Hindlimb muscle (tissue), 1 donor: ENCODE measurements at regions not wholly inside any gene's neighbourhood (a gene's known extent, or its start where the extent isn't known, plus 50 kb on each side); places are given as distances from the start of the nearest gene placed in this dataset.
"Not testable (repeated sequence)": the region's sequence is repeated elsewhere in the genome, so short reads cannot be mapped to it uniquely, and the experiment has no call there.

ENCODE experiments used
- DNase-seq: peaks from one replicate; pipeline ENCODE4 v3.0.0-alpha.2; 2013

DNA sequence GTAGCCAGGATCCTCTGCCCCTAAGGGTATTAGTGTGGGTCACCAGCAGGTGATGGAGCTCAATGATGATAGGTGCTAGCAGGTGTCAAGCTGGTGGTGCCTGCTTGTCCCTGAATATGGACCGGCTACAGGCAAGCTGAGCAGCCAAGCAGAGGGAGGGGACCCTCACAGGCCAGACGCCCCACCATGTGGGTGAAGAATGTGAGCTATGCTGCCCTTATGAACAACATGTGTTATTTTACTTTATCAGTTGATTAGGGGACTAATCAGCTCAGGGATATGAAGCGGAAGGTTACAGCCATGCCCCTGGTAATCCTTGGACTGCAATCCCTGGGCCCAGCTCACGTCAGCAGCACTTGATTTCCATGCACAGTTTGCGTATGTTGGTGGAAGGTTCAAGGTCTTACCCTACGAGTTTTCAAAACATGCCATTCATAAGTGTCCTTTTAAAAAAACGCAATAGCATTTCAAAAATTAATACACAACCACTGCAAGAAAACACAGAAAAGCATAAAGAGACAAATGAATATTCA is 106.0 kb downstream of the CDC7 start:
- DNase-seq = no peak

DNA sequence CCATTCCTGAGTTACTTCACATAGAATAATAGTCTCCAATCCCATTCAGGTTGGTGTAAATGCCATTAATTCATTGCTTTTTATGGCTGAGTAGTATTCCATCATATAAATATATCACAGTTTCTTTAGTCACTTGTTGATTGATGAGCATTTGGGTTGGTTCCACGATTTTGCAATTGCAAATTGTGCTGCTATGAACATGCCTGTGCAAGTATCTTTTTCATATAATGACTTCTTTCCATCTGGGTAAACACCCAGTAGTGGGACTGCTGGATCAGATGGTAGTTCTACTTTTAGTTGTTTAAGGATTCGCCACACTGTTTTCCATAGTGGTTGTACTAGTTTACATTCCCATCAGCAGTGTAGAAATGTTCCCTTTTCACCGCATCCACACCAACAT is 107.0 kb downstream of the CDC7 start:
- not testable (repeated sequence) for DNase-seq

DNA sequence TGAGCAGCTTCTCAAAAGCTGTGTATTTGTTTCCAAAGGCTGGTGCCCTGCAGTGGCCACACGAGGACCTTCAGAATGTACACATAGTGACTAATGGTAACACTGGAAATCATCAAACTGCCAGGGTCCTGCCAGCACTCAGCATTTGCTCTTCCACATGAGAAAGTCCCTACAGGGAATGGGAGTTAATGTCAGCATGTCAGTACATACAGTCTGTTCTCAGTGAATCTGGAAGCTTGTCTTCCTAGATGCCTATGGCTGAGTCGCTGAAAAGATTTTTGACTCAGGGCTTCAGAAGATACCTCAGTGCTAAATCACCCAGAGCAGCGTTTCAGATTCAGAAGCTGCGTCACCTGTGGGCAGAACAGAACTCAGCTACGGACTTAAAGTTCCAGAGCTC is 108.2 kb downstream of the CDC7 start:
- DNase-seq = no peak

GRCh38 chr1:91609551-91609950 is 108.9 kb downstream of the CDC7 start:
- DNase-seq = no peak

DNA sequence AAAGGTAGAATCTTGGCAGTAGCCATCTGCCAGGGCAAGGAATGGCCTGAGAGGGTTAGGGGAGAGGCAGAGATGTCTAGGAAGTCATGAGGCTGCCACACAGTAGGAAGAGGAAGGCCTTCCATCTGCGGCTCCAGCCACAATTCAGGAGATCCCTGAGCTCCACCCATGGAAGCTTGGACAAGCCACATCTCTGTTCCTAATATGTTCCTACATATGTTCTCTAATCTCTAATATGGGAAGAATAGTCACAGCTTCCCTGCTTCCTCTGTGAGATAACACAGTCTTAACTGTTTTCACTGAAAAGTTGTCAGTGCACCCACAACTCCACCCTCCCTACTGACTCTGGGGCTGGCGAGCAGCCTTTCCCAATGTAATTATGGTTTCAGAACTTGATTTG is 109.5 kb downstream of the CDC7 start:
- DNase-seq = no peak

- no peak for DNase-seq
Observed at GRCh38 chr1:91610789-91611188, 110.1 kb downstream of the CDC7 start.

DNA sequence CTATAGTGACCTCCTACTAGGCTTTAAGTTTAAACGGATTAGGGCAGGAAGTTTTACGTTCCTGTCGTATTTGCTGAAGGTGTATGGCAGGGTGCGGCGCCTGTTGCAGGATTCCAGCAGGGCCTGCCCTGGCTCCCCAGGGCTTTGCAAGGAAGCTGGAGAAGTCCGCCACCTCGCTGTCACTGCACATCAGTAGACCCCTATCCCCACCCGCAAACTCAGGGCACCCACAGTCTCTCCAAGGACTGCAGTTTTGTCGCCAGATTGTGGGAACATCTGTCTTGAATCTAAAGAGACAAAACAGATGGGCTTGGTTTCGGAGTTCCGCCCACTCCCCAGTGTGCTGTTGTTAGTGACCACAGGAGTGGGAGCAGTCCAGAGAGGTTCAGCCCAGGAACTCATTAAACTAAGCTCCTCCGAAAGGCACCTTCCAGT is 110.8 kb downstream of the CDC7 start:
- no peak for DNase-seq

DNA sequence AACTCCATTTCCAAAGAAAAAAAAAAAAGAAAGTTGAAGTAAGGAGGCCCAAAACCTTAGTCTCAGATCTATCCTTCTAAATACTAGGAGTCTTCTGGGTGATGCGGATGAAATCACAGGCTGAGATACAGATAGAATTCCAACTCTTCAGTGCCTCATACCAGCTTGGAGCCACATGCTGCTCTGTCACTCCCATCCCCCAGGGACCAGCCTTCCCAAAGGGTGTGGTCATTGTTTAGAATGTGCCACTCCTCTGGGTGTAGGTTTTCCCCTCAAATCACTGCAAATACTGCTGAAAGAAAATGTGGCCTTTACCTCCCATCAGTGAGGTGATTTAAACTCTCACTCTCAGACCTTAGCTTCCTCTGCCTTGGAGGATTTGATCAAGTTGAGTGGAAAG is 112.9 kb downstream of the CDC7 start:
- DNase-seq = no peak

- no peak for DNase-seq
Observed at GRCh38 chr1:91616712-91617111, 116.1 kb downstream of the CDC7 start.

DNA sequence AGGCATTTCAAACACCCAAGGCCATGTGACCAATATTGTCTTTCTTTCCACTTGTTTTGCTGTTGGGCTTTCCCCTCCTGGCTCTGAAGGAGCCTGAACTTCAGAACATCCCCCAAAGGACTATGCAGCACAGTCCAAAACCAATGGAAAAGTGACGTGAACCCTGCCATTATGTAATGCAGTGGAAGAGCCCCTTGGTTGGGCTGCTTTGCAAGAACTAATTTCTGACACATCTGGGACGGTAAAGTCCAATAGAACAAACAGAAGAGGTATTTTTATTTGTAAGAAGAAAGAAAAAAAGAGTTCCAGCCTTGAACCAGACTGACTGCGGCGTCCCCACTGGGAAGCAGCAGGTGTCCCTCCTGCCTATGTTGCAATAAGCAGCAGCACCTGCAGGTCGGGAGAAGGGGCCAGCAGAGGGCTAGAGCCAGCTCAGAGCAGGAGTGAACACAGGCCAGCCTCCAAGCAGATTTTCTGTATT is 116.7 kb downstream of the CDC7 start:
- DNase-seq = peak; percentile 86

DNA sequence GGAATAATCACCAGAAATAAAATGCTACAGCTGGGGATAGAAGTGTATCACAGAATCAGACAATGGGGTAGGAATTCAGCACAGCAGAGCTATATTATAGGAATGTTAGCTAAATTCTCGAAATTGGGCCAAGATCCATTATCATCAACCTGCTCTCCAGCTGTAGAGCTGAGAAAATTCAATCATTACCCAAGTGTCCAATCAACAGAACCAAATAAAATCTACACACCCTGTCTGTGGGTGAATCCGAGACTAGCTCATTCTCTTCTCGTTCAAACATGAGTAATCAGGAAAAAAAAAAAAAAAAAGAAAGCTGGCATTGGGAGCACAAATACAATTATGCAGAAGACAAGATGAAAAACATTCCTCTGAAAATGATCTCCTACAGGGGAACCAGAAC is 119.2 kb downstream of the CDC7 start:
- DNase-seq = no peak

DNA sequence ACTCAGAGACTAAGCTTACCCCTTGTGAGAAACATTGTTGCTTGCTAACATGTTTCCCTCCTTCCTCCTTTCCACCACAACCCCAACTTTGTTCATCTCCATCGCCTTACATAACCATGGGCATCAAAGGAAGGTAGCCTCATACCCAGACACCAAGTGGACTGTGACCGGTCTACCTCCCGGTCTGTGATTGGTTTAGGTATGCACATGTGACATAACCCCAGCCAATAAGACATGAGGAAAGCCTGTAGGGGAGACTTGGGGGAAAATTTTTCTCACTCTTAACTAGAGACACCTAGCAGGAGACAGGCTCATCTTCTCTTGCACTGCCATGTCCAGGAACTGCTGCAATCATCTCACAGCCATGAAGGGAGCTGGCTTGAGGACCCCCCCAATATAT is 120.7 kb downstream of the CDC7 start:
- no peak for DNase-seq

DNA sequence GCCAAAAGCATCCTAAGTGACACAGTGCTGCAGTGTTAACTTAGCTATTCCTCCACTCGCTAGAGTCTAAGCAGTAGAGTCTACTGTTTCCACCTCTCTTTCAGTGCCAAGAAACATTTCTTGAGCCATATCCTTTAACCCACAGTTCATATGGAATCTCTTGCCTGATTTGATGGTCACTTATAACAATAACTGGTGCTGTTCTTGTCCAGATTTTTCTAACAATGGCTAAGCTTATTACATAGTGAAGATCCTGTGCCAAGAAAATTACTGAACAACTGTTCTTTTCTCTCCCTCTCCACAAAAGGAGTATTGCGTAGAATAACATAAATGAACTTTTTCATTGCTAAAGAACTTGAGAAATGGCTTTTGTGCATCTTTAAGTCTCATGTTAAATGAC is 121.3 kb downstream of the CDC7 start:
- DNase-seq = peak; percentile 27

GRCh38 chr1:91622616-91623015 is 122.0 kb downstream of the CDC7 start:
- peak; percentile 40 for DNase-seq

GRCh38 chr1:91623020-91623419 is 122.4 kb downstream of the CDC7 start:
- DNase-seq = no peak

DNA sequence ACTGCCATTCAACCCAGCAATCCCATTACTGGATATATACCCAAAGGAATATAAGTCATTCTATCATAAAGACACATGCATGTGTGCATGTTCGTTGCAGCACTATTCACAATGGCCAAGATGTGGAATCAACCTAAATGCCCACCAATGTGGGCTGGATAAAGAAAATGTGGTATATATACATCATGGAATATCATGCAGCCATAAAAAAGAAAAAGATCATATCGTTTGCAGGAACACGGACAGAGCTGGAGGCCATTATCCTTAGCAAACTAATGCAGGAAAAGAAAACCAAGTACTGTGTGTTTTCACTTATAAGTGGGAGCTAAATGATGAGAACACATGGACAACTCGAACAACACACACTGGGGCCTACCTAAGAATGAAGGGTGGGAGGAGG is 123.7 kb downstream of the CDC7 start:
- no peak for DNase-seq
